ENCODE measurements at regions not wholly inside any gene's neighbourhood (a gene's known extent, or its start where the extent isn't known, plus 50 kb on each side); places are given as distances from the start of the nearest gene placed in this dataset.
"Not testable (repeated sequence)": the region's sequence is repeated elsewhere in the genome, so short reads cannot be mapped to it uniquely, and the experiment has no call there.

DNA sequence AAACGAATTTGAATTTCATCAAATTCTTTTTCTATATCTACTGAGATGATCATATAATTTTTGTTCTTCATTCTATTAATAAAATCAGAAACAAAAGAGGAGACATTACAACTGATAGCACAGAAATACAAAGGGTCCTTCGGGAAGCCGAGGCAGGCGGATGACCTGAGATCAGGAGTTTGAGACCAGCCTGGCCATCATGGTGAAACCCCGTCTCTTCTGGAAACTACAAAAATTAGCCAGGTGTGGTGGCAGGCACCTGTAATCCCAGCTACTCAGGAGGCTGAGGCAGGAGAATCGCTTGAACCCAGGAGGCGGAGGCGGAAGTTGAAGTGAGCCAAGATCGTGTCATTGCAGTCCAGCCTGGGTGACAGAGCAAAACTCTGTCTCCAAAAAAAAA is 113.4 kb downstream of the PMAIP1 start:
- not testable (repeated sequence) for ATAC-seq; H3K4me3 Mint-ChIP-seq; H3K36me3 Mint-ChIP-seq (ENCODE audit: insufficient read depth); H3K4me1 Mint-ChIP-seq (ENCODE audit: low read depth); DNase-seq; H3K9me3 Mint-ChIP-seq
- H3K27me3 Mint-ChIP-seq (ENCODE audit: low read depth): peaks cover 19% of the 10 kb centered on the region

DNA sequence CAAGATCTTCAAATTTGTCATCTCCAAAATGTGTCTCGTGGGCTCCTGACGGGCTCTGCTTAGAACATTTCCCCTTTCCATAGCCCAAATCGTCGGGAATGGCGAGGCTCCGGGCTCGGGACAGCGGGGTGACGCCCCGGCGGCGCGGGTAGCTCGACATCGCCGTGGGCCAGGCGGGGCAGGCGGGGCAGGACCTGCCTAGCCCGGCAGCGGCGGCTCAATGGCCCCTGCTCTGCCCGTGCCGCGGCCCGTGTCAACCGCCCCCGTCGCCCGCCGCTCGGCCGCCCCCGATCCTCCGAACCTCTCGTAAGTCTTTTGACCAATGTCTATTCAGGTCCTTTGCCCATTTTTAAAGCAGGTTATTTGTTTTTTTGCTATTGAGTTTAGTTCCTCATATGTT is 111.2 kb downstream of the PMAIP1 start:
- ATAC-seq: no peak
- no peak for DNase-seq
- Mint-ChIP-seq H3K4me1 (ENCODE audit: low read depth) (no peaks in the 10 kb centered on the region), H3K4me3 (no peak overlapping the region), H3K27me3 (ENCODE audit: low read depth) (peaks cover 24% of the 10 kb centered on the region), H3K36me3 (ENCODE audit: insufficient read depth) (no peaks in the 10 kb centered on the region), H3K9me3 (no peaks in the 10 kb centered on the region)

DNA sequence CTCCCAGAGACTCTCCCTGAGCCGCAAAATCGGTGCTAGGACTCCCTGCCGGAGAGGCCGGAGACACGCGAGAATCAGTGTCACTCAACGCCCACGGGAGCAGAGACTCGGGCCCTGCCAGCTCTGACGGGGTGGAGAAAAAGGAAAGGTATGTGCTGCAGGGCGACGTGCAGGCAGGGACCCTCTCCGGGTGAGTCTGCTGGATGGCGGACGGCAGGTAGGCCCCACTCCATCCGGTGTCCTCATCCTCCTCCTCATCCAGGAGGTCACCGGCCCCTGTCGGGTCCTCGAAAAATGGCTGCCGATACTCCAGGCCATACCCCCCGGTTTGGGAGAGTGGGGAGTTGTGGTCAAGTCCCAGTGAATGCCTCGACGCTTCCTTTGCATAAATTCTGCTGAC is 110.7 kb downstream of the PMAIP1 start:
- peaks cover 25% of the 10 kb centered on the region for H3K27me3 Mint-ChIP-seq (ENCODE audit: low read depth)
- ATAC-seq: no peak

DNA sequence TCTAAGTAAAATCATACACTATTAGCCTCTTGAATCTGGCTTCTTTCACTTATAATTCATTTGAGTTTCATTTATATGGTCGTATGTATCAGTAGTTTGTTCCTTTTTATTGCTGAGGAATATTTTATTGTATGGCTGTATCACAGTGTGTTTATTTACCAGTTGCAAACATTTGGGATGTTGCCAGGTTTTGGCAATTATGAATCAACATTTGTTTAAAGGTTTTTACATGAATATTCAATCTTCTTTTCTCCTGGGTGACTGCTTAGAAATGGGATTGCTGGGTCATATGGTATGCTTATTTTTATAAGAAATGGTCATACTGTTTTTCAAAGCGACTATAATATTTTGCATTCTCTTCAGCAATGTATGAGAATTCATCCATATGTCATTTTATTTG is 107.9 kb downstream of the PMAIP1 start:
- Mint-ChIP-seq H3K27me3 (ENCODE audit: low read depth) (peaks cover 26% of the 10 kb centered on the region), H3K36me3 (ENCODE audit: insufficient read depth) (no peaks in the 10 kb centered on the region), H3K4me3 (no peak overlapping the region), H3K4me1 (ENCODE audit: low read depth) (no peaks in the 10 kb centered on the region), H3K9me3 (no peaks in the 10 kb centered on the region)
- no peak for DNase-seq
- ATAC-seq: no peak

More for the DNA sequence above, 110.7 kb downstream of the PMAIP1 start:
- Mint-ChIP-seq H3K4me3 (no peak overlapping the region), H3K9me3 (no peaks in the 10 kb centered on the region), H3K4me1 (ENCODE audit: low read depth) (no peaks in the 10 kb centered on the region), H3K36me3 (ENCODE audit: insufficient read depth) (no peaks in the 10 kb centered on the region)
- no peak for DNase-seq

DNA sequence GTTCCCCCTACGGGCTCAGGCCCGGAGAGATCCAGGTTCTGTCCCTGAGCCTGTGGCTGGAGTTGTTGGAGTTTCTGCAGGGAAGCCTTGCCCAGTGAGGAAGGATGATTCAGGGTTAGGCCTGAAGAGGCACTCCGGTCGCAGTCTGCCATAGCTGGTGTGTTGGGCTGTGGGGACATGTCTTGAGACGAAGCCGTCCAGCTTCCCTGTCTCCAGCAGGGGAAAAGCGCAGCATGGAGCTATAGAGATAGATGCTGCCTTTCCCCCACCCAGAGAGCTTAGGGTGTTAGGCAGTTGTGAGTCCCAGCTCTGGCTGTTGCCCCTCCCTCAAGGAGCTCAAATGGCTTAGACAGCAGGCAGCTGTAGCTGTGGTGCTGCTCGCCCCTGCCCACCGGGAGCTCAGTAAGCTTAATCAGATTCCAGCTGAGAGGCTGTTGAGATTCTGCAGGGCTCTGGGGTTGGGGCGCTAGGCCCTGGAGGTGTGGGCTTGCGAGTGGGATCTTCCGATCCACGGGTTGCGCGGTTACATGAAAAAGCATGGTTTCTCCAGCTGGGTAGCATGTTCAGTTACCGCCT is 103.9 kb downstream of the PMAIP1 start:
- DNase-seq (no peak), ATAC-seq (no peak)
- Mint-ChIP-seq H3K27me3 (ENCODE audit: low read depth) (peaks cover 18% of the 10 kb centered on the region), H3K36me3 (ENCODE audit: insufficient read depth) (no peaks in the 10 kb centered on the region), H3K4me1 (ENCODE audit: low read depth) (no peaks in the 10 kb centered on the region), H3K9me3 (no peaks in the 10 kb centered on the region), H3K4me3 (no peak overlapping the region)

DNA sequence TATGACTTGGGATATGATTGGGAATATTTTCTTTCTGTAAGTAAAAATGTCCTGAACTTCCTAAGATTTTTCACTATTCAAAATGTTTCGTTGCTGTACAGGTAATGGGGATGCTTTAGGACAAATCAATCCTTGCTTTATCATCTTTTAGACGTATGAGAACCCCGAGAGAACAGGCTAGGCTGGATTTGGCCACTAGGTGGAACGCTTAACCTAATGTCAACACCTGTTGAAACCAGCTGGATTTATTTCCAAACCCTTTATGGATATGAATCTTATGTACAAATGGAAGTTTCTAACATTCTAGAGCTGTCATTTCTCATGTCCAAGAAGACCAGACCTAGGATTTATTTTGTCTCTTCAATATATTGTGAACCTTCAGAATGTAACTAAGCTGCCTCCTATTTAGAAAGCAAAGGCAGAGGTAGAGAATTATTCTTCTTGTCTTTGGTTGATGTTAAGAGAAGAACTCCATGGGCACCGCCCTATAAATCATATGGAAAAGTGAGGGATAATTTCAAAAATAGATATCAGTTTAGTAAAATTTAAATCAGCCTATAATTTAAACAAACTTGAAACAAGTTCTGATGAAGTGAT is 96.7 kb downstream of the PMAIP1 start:
- ATAC-seq: peak in 1 of 2 donors; percentile 50
- no peak for DNase-seq
- H3K4me3 Mint-ChIP-seq: no peak overlapping the region
- H3K4me1 Mint-ChIP-seq (ENCODE audit: low read depth): no peaks in the 10 kb centered on the region
- H3K9me3 Mint-ChIP-seq: no peaks in the 10 kb centered on the region
- peaks cover 9% of the 10 kb centered on the region for H3K27me3 Mint-ChIP-seq (ENCODE audit: low read depth)
- H3K36me3 Mint-ChIP-seq (ENCODE audit: insufficient read depth): no peaks in the 10 kb centered on the region

DNA sequence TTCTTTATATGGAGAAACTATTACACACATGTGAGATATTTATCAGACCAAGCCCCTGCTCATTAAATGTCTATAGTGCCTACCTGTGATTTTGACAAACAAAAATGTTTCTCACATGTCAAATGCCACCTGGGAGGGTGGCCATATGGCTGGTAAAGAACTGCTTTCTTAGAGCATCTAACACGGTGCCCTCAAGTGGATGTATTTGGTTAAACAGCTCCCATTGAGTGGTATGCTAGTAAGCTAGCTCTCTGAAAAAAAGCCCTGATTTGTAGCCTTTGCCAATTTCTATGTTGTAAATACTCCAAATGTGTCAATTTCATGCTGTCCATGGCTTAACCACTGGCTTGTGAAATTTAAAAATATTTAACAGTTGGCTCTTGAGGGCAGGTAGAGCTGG is 94.6 kb downstream of the PMAIP1 start:
- Mint-ChIP-seq H3K9me3 (no peaks in the 10 kb centered on the region), H3K4me3 (no peak overlapping the region), H3K4me1 (ENCODE audit: low read depth) (no peaks in the 10 kb centered on the region), H3K27me3 (ENCODE audit: low read depth) (peaks cover 15% of the 10 kb centered on the region), H3K36me3 (ENCODE audit: insufficient read depth) (no peaks in the 10 kb centered on the region)
- DNase-seq (no peak), ATAC-seq (no peak)

DNA sequence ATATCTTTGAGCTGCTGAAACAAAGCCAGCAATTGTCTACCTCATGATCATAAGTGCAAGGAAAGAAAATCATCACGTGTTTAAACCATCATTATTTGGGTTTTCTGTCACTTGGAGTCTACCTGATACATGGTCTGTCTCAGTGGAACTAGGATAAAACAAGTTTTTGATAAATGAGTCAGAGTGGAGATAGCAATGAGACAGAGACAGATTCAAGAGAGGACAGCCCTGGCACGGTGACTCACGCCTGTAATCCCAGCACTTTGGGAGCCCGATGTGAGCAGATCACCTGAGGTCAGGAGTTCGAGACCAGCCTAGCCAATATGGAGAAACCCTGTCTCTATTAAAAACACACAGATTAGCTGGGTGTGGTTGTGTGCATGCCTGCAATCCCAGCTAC is 93.8 kb downstream of the PMAIP1 start:
- Mint-ChIP-seq H3K4me3 (no peak overlapping the region), H3K4me1 (ENCODE audit: low read depth) (no peaks in the 10 kb centered on the region), H3K36me3 (ENCODE audit: insufficient read depth) (no peaks in the 10 kb centered on the region), H3K9me3 (no peaks in the 10 kb centered on the region), H3K27me3 (ENCODE audit: low read depth) (peaks cover 19% of the 10 kb centered on the region)
- ATAC-seq (no peak), DNase-seq (no peak)

DNA sequence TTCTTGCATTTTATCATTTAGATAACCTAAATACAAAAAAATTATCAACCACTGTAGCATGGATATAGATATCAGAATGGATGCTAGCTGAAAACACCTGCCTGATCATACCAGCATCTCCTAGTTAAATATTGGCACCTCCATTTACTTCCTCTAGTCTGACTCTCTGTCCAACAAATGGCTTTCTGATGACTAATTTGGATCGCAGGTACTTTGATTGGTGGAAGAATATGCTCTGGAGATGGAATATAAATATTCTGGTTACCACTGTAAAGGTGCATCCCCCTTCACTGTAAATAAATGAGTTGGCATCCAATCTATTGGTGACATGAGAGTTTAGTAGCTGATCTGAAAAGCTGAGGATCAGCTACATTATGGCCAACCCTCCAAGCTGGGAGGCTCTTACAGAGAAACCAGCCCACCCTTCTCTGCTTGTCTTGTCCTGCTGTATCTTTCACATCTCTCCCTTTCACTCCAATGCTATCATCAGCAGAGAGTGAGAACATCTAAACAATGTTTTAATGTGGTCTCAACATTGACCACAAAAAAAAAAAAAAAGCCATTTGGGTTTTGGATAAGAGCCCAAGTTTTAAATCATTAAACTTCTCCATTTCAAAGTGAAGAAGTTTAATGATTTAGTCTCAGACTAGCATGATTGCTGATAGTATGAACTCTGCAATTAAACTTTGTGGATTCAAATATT is 90.5 kb downstream of the PMAIP1 start:
- H3K36me3 Mint-ChIP-seq (ENCODE audit: insufficient read depth): no peaks in the 10 kb centered on the region
- DNase-seq (no peak), ATAC-seq (no peak)
- H3K4me3 Mint-ChIP-seq: no peak overlapping the region
- H3K27me3 Mint-ChIP-seq (ENCODE audit: low read depth): peaks cover 16% of the 10 kb centered on the region
- no peaks in the 10 kb centered on the region for H3K9me3 Mint-ChIP-seq
- H3K4me1 Mint-ChIP-seq (ENCODE audit: low read depth): no peaks in the 10 kb centered on the region

DNA sequence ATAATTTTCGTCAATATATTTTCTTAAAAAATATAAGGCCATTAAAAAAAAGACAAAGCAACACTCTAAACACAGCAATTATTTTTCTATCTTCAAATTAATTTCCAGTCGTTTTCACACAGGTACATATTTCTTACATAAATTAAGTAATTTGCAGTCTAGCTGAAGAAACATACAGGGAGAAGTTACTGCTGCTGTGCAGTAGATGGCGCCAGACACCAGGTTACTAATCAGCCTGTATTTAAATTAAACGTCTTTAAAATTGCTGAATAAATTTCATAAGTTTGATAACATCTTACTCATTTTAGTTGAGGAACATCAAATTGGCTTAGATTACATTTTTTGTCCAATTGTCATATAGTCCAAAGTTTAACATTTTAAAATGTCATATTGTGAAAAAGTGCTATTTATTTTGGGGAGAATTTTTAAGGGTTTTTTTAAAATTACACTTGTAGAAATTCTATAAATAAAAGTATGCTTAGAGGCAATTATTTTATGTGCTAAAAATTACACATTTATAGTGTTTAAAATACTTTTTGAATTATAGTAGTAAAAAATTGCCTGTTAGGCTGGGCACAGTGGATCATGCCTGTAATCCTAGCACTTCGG is 88.4 kb downstream of the PMAIP1 start:
- H3K9me3 Mint-ChIP-seq: no peaks in the 10 kb centered on the region
- no peaks in the 10 kb centered on the region for H3K36me3 Mint-ChIP-seq (ENCODE audit: insufficient read depth)
- peak; percentile 36 for DNase-seq
- no peaks in the 10 kb centered on the region for H3K4me1 Mint-ChIP-seq (ENCODE audit: low read depth)
- H3K27me3 Mint-ChIP-seq (ENCODE audit: low read depth): peaks cover 13% of the 10 kb centered on the region
- H3K4me3 Mint-ChIP-seq: no peak overlapping the region
- ATAC-seq: peak in 1 of 2 donors; percentile 52

DNA sequence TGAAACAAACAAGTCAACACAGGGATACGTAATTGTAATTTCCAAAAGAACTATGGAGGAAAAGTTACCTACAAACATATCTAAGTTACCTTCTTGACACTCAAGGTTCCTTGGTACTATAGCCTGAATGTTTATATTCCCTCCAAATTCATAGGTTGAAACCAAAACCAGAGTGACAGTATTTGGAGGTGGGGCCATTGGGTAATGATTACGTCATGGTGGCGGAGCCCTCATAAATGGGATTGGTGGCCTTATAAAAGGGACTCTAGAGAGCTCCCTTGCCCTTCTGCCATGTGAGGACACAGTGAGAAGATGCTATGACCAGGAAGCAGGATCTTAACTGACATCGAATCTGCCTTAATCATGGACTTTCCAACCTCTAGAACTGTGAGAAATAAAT is 87.3 kb downstream of the PMAIP1 start:
- Mint-ChIP-seq H3K36me3 (ENCODE audit: insufficient read depth) (no peaks in the 10 kb centered on the region), H3K4me3 (no peak overlapping the region), H3K9me3 (no peaks in the 10 kb centered on the region), H3K27me3 (ENCODE audit: low read depth) (peaks cover 13% of the 10 kb centered on the region), H3K4me1 (ENCODE audit: low read depth) (no peaks in the 10 kb centered on the region)
- ATAC-seq: no peak
- DNase-seq: no peak

DNA sequence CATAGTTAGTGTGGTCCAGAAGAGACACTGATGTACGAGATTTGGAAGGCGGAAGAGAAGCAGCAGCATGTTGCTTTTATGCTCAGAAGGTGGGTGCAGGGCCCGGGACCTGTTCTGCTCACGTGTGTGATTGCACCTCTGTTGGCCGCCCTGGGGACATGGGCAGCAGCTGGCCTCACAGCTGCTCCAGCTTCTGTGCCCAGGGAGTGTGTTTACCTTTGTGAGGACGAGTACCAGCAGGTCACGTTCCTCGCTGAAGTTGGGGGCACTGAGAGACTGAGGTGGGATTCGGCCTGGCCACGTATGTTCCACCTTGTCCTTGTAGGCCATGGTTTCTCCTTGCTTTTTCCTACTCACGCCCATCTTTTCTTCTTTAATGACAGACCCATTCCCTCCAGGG is 86.3 kb downstream of the PMAIP1 start:
- ATAC-seq: no peak
- no peak overlapping the region for H3K4me3 Mint-ChIP-seq
- no peaks in the 10 kb centered on the region for H3K36me3 Mint-ChIP-seq (ENCODE audit: insufficient read depth)
- H3K27me3 Mint-ChIP-seq (ENCODE audit: low read depth): peaks cover 14% of the 10 kb centered on the region
- no peaks in the 10 kb centered on the region for H3K9me3 Mint-ChIP-seq
- no peaks in the 10 kb centered on the region for H3K4me1 Mint-ChIP-seq (ENCODE audit: low read depth)
- no peak for DNase-seq

DNA sequence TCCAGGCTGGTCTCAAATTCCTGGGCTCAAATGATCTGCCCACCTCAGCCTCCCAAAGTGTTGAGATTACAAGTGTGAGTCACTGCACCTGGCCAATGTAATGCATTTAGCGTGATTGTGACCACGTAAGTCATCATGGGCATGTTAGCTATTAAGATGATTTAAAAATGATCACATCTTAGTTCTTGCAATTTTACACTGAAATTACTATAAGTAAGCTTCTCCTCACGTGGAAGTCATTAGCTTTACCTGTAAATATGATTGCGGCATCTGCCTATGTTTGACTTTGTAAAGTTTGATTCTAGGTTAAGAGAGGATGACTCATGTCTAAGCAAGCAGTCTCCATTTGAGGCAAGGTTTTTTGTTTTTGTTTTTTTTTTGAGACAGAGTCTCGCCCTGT is 85.5 kb downstream of the PMAIP1 start:
- no peak overlapping the region for H3K4me3 Mint-ChIP-seq
- peaks cover 15% of the 10 kb centered on the region for H3K27me3 Mint-ChIP-seq (ENCODE audit: low read depth)
- no peaks in the 10 kb centered on the region for H3K36me3 Mint-ChIP-seq (ENCODE audit: insufficient read depth)
- no peak for DNase-seq
- H3K4me1 Mint-ChIP-seq (ENCODE audit: low read depth): no peaks in the 10 kb centered on the region
- ATAC-seq: no peak
- no peaks in the 10 kb centered on the region for H3K9me3 Mint-ChIP-seq

DNA sequence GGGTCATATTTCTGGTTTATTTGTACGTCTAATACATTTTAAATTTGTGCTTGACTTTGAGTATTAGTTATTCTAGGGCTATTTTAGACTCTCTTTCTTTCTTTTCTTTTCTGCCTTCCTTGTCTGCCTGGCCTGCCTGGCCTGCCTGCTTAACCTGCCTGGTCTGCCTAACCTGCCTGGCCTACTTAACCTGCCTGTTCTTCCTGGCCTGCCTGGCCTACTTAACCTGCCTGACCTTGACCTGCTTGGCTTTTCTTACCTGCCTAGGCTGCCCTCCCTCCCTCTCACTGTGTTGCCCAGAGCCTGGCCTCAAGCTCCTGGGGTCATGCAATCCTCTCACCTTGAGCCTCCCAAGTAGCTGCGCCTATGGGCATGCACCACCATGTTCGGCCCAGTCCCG is 83.7 kb downstream of the PMAIP1 start:
- ATAC-seq (no peak), DNase-seq (no peak)
- Mint-ChIP-seq H3K4me3 (no peak overlapping the region), H3K4me1 (ENCODE audit: low read depth) (no peaks in the 10 kb centered on the region), H3K27me3 (ENCODE audit: low read depth) (peaks cover 7% of the 10 kb centered on the region), H3K9me3 (no peaks in the 10 kb centered on the region), H3K36me3 (ENCODE audit: insufficient read depth) (no peaks in the 10 kb centered on the region)

DNA sequence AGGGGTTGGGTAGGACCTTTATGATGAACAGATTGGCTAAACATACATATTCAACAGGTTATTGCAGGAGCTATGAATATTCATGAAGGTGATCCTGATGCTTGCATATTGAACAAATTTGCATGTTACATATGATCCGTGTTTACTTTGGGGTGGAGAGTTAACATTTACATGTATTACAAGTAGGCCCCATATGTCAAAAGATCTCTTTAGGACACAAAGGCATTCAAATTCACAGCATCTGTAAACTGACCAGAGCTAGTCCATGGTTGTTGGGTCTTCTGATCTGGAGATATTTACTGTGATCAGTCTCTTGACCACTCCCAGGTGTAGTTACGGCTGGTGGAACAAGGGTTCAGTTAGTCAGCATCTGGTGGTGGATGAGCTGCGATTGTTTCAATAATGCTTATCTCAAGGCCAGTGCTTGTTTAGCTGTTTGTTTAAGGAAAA is 80.4 kb downstream of the PMAIP1 start:
- Mint-ChIP-seq H3K27me3 (ENCODE audit: low read depth) (peaks cover 5% of the 10 kb centered on the region), H3K36me3 (ENCODE audit: insufficient read depth) (no peaks in the 10 kb centered on the region), H3K9me3 (no peaks in the 10 kb centered on the region), H3K4me3 (no peak overlapping the region), H3K4me1 (ENCODE audit: low read depth) (no peaks in the 10 kb centered on the region)
- ATAC-seq (no peak), DNase-seq (no peak)
